Breast epithelium (tissue), 3 donors: ENCODE measurements at regions not wholly inside any gene's neighbourhood (a gene's known extent, or its start where the extent isn't known, plus 50 kb on each side); places are given as distances from the start of the nearest gene placed in this dataset.

ENCODE experiments used
- CTCF ChIP-seq, 3 donors: fragments of 450-650 bp; IDR thresholded peaks; one replicate each; pipeline ENCODE4 v1.5.1; 2016 to 2017; ENCODE audit warnings: antibody characterized with exemption in 3 of 3, mild to moderate bottlenecking in 3 of 3, moderate library complexity in 3 of 3
- POLR2A ChIP-seq: fragments of 450-650 bp; IDR thresholded peaks from one replicate; pipeline ENCODE4 v1.6.1; 2016; ENCODE audit warnings: antibody characterized with exemption, mild to moderate bottlenecking, moderate library complexity

GRCh38 chr12:82097438-82097837 lies 260.7 kb downstream of the CCDC59 start:
- no peak for TF ChIP-seq CTCF (IDR thresholded peaks at IDR 0.05)
- TF ChIP-seq POLR2A, result no peak
